ENCODE measurements at regions not wholly inside any gene's neighbourhood (a gene's known extent, or its start where the extent isn't known, plus 50 kb on each side); places are given as distances from the start of the nearest gene placed in this dataset.

GRCh38 chr5:60125636-60126035, 232.1 kb upstream of the PDE4D start:
- DNase-seq (ENCODE audit: low spot score) (no peak), FAIRE-seq (no peak), ATAC-seq (no peak)
- intact Hi-C loops (cut with micrococcal nuclease; ENCODE audit: unreplicated experiment): no loop called here
- no peaks in the 10 kb centered on the region for H3K79me2 ChIP-seq (ENCODE audit: insufficient read depth, low read length)
- no peak overlapping the region for H3K4me2 ChIP-seq (ENCODE audit: low read depth, low read length)
- no peak overlapping the region for H3K4me3 ChIP-seq (replicated peaks in 1 of 3; ENCODE audit: insufficient read depth in 1 of 3, low read depth in 2 of 3, low read length in 3 of 3)
- POLR2A ChIA-PET: no interaction called here
- in situ Hi-C loops (cut with HindIII; ENCODE audit: extremely low pct_ligation_motif_present, low pct_unique_long_range_greater_than_20kb): no loop called here
- H3K27ac ChIP-seq (ENCODE audit: extremely low read length, insufficient read depth, low read length): no peak overlapping the region
- H3K9ac ChIP-seq (ENCODE audit: insufficient read depth, low read depth, low read length): no peak overlapping the region
- no peak overlapping the region for H2AFZ ChIP-seq (ENCODE audit: low read length)
- H3K4me1 ChIP-seq (ENCODE audit: insufficient read depth, low read length): 0 out of 2 replicates have a peak, but pooled peaks cover 6% of the 10 kb centered on the region
- H3K27me3 ChIP-seq (ENCODE audit: control insufficient read depth in 1 of 2, insufficient read depth in 2 of 2, low read length in 2 of 2): no peaks in the 10 kb centered on the region
- no TSS peak for BruUV-seq (replicated peaks)
- 78% methylated on average over 2 of the region's 2 CpGs for WGBS (ENCODE audit: low lambda C conversion rate)
- H3K9me3 ChIP-seq (ENCODE audit: low read length): no peaks in the 10 kb centered on the region
- H3K36me3 ChIP-seq (replicated peaks in 1 of 2; ENCODE audit: control insufficient read depth in 1 of 2, insufficient read depth in 2 of 2, low read length in 2 of 2): no peaks in the 10 kb centered on the region
- no peaks in the 10 kb centered on the region for H4K20me1 ChIP-seq (ENCODE audit: insufficient read depth, low read length)
- CTCF ChIA-PET (ENCODE audit: low intra/inter-chr PET ratio, low total read pairs): no interaction called here
- no peak for TF ChIP-seq SUZ12 (IDR thresholded peaks at IDR 0.05; ENCODE audit: low read depth, low read length)
- TF ChIP-seq LCORL (IDR thresholded peaks at IDR 0.05): 0 out of 2 replicates have a peak, but pooled peaks have one; percentile 24
- no peak for TF ChIP-seq LCORL (CRISPR knock-in tag; IDR thresholded peaks at IDR 0.05)

- no peak overlapping the region for H3K4me2 ChIP-seq (ENCODE audit: low read depth, low read length)
- DNase-seq (ENCODE audit: low spot score) (no peak), FAIRE-seq (no peak), ATAC-seq (no peak)
- H2AFZ ChIP-seq (ENCODE audit: low read length): no peak overlapping the region
- WGBS (ENCODE audit: low lambda C conversion rate): 84% methylated on average over 4 of the region's 4 CpGs
- H3K9ac ChIP-seq (ENCODE audit: insufficient read depth, low read depth, low read length): no peak overlapping the region
- no TSS peak for BruUV-seq (replicated peaks)
- H3K27ac ChIP-seq (ENCODE audit: extremely low read length, insufficient read depth, low read length): no peak overlapping the region
- in situ Hi-C loops (cut with HindIII; ENCODE audit: extremely low pct_ligation_motif_present, low pct_unique_long_range_greater_than_20kb) (no loop called here), intact Hi-C loops (cut with micrococcal nuclease; ENCODE audit: unreplicated experiment) (loop anchor here (5.0 kb wide), 1 partner anchor 216 kb away; no protein-coding TSS in a partner anchor)
- CTCF ChIA-PET (ENCODE audit: low intra/inter-chr PET ratio, low total read pairs): no interaction called here
- H4K20me1 ChIP-seq (ENCODE audit: insufficient read depth, low read length): no peaks in the 10 kb centered on the region
- no peaks in the 10 kb centered on the region for H3K79me2 ChIP-seq (ENCODE audit: insufficient read depth, low read length)
- TF ChIP-seq SP1 (IDR thresholded peaks at IDR 0.05) (no peak), SP1 (CRISPR knock-in tag; IDR thresholded peaks at IDR 0.05) (no peak), SNAPC2 (CRISPR knock-in tag; IDR thresholded peaks at IDR 0.05) (no peak), ZNF160 (CRISPR knock-in tag; IDR thresholded peaks at IDR 0.05) (no peak), ZC3H4 (CRISPR knock-in tag; IDR thresholded peaks at IDR 0.05; ENCODE audit: borderline replicate concordance) (no peak), ZNF17 (CRISPR knock-in tag; IDR thresholded peaks at IDR 0.05) (no peak), ZSCAN30 (CRISPR knock-in tag; IDR thresholded peaks at IDR 0.05) (no peak), ZNF441 (CRISPR knock-in tag; IDR thresholded peaks at IDR 0.05; ENCODE audit: borderline replicate concordance) (no peak), NCOR1 (IDR thresholded peaks at IDR 0.05; ENCODE audit: borderline replicate concordance, low read length) (no peak), ZNF776 (CRISPR knock-in tag; IDR thresholded peaks at IDR 0.05) (no peak)
- POLR2A ChIA-PET: no interaction called here
- H3K27me3 ChIP-seq (ENCODE audit: control insufficient read depth in 1 of 2, insufficient read depth in 2 of 2, low read length in 2 of 2): no peaks in the 10 kb centered on the region
- no peak overlapping the region for H3K4me3 ChIP-seq (replicated peaks in 1 of 3; ENCODE audit: insufficient read depth in 1 of 3, low read depth in 2 of 3, low read length in 3 of 3)
- H3K9me3 ChIP-seq (ENCODE audit: low read length): no peaks in the 10 kb centered on the region
- H3K36me3 ChIP-seq (replicated peaks in 1 of 2; ENCODE audit: control insufficient read depth in 1 of 2, insufficient read depth in 2 of 2, low read length in 2 of 2): no peaks in the 10 kb centered on the region
- no peaks in the 10 kb centered on the region for H3K4me1 ChIP-seq (ENCODE audit: insufficient read depth, low read length)
These were observed 209.6 kb upstream of the PDE4D start for GRCh38 chr5:60102961-60103693.
